Tibial nerve (tissue), 4 donors: ENCODE measurements at regions not wholly inside any gene's neighbourhood (a gene's known extent, or its start where the extent isn't known, plus 50 kb on each side); places are given as distances from the start of the nearest gene placed in this dataset.

Source experiments
- CTCF ChIP-seq, 5 experiments: fragments of 200-600 bp in 3 of 5; fragments of 450-650 bp in 2 of 5; sonication (generic) in 3 of 5; IDR thresholded peaks; one replicate each; pipeline ENCODE4 v1.5.1; 2016 to 2019; ENCODE audit warnings: antibody characterized with exemption in 5 of 5, mild to moderate bottlenecking in 3 of 5, moderate library complexity in 2 of 5
- EP300 ChIP-seq, 2 donors: sonication (generic); formaldehyde crosslinking; IDR thresholded peaks; one replicate each; pipeline ENCODE4 v1.6.1; 2017; ENCODE audit warnings: antibody characterized with exemption in 2 of 2, mild to moderate bottlenecking in 1 of 2
- POLR2A ChIP-seq, 2 donors: fragments of 450-650 bp; IDR thresholded peaks; one replicate each; pipeline ENCODE4 v1.6.1; 2017; ENCODE audit warnings: antibody characterized with exemption in 2 of 2, mild to moderate bottlenecking in 2 of 2, moderate library complexity in 2 of 2

DNA sequence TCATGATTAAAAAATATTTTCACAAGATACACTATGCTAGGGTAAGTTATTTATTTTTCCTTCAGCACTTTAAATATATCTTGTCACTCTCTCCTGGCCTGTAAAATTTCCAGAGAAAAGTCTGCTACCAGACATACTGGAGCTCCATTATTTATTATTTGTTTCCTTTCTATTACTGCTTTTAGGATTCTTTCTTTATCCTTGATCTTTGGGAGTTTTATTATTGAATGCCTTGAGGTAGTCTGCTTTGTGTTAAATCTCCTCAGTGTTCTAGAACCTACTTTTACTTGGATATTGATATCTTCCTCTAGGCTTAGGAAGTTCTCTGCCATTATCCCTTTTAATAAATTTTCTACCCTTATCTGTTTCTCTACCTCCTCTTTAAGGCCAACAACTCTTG is 142.0 kb upstream of the TGFBR2 start:
- no peak for TF ChIP-seq CTCF (IDR thresholded peaks at IDR 0.05)
- no peak for TF ChIP-seq POLR2A (IDR thresholded peaks at IDR 0.05)
- no peak for TF ChIP-seq EP300 (IDR thresholded peaks at IDR 0.05)
